GM12864 (cell line): ENCODE measurements at regions not wholly inside any gene's neighbourhood (a gene's known extent, or its start where the extent isn't known, plus 50 kb on each side); places are given as distances from the start of the nearest gene placed in this dataset.

Experiments
- DNase-seq: peaks from one replicate; pipeline ENCODE4 v3.0.0-alpha.2; 2011; ENCODE audit warnings: low read depth
- H3K4me3 ChIP-seq: 2 replicates; pipeline ENCODE4 v1.5.1; 2011; ENCODE audit warnings: mild to moderate bottlenecking, low read depth, low read length, control low read depth
- TF ChIP-seq, protein P1 (sequence below): IDR thresholded peaks from 2 replicates; pipeline ENCODE4 v1.5.1; 2011; ENCODE audit warnings: low read depth, mild to moderate bottlenecking, moderate library complexity, low read length, control low read depth, inconsistent platforms; ENCODE audit errors: missing control alignments

DNA sequence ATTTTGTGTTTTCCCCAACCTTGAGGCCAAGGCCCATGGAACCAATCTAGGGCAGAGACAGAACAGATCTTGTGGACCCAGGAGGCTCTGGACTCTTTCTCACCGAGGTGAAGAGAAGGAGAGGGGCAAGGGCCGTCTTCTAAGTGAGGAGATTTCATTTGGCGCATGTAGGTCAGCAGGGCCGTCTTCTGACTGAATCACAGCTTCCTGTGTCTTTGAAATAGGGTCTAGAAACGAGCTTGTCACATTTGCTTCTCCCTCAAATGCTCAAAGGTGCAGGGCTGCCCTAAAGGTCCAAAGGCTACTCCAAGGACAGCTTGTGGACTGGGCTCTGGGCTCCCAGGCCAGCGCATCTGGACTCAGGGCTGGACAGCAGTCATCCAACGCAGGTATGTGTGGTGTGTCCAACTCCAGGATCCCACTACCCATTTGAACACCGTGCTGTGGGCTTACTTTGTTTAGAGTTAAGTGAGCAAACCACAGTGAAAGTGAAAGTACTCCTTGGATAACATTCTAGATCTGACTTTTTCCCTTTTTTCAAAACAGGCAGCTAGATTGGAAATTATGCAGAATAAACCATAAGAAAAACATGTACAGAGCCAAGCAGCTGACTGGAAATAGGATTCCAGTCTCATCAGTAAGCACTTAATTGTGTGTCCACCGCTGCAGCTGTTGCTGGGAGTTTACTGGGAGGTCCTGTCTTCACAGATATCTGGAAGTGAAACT, 357.0 kb downstream of the GADD45G start:
- DNase-seq = no peak
- no peak overlapping the region for H3K4me3 ChIP-seq
- TF ChIP-seq, protein P1, sequence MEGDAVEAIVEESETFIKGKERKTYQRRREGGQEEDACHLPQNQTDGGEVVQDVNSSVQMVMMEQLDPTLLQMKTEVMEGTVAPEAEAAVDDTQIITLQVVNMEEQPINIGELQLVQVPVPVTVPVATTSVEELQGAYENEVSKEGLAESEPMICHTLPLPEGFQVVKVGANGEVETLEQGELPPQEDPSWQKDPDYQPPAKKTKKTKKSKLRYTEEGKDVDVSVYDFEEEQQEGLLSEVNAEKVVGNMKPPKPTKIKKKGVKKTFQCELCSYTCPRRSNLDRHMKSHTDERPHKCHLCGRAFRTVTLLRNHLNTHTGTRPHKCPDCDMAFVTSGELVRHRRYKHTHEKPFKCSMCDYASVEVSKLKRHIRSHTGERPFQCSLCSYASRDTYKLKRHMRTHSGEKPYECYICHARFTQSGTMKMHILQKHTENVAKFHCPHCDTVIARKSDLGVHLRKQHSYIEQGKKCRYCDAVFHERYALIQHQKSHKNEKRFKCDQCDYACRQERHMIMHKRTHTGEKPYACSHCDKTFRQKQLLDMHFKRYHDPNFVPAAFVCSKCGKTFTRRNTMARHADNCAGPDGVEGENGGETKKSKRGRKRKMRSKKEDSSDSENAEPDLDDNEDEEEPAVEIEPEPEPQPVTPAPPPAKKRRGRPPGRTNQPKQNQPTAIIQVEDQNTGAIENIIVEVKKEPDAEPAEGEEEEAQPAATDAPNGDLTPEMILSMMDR = no peak

GRCh38 chr9:89963280-89963679, 358.5 kb downstream of the GADD45G start:
- DNase-seq = no peak
- TF ChIP-seq, protein P1 = no peak
- H3K4me3 ChIP-seq = no peak overlapping the region

DNA sequence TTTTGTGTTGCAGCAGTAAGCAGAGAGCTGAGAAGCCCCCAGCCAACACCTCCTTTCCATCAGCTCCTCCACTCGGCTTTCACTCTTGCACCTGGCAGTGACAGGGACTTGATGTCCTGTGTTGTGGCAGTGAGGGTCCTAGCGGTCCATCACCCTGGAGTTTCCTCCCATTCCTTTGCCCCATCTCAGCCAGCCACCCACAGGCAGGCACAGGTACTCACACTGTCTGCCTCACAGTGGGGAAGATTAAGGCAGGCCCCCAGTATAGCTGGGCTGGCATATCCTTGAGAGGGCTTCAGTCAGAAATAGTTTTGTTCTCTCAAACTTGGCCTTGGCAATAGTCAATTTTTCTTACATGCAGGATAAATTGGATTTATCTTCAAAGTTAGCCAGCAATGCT, 362.7 kb downstream of the GADD45G start:
- TF ChIP-seq, protein P1 = peak; percentile 11
- H3K4me3 ChIP-seq = no peak overlapping the region
- no peak for DNase-seq

- no peak for DNase-seq
- TF ChIP-seq, protein P1 = no peak
- no peak overlapping the region for H3K4me3 ChIP-seq
Observed at GRCh38 chr9:89969156-89969675, 364.4 kb downstream of the GADD45G start.

- DNase-seq = no peak
- TF ChIP-seq, protein P1 = no peak
- no peak overlapping the region for H3K4me3 ChIP-seq
Observed at GRCh38 chr9:89969881-89970639, 365.2 kb downstream of the GADD45G start.

- TF ChIP-seq, protein P1 = no peak
- H3K4me3 ChIP-seq = no peak overlapping the region
- no peak for DNase-seq
Observed at GRCh38 chr9:89970701-89971100, 365.9 kb downstream of the GADD45G start.
